SK-N-MC (cell line): ENCODE measurements at regions not wholly inside any gene's neighbourhood (a gene's known extent, or its start where the extent isn't known, plus 50 kb on each side); places are given as distances from the start of the nearest gene placed in this dataset.

Experiments used
- EZH2 ChIP-seq: fragments of 200-600 bp; sonication (generic); IDR thresholded peaks from one replicate; pipeline ENCODE4 v1.6.1; 2017; ENCODE audit warnings: antibody characterized with exemption
- FOXP2 ChIP-seq: optimal IDR thresholded peaks from 2 replicates; pipeline ENCODE3; 2011; ENCODE audit warnings: mild to moderate bottlenecking, moderate library complexity; ENCODE audit not compliant: insufficient read depth; ENCODE audit errors: extremely low read length, control extremely low read depth
- POLR2AphosphoS5 ChIP-seq: IDR thresholded peaks from 2 replicates; pipeline ENCODE4 v1.6.1; 2012; ENCODE audit warnings: mild to moderate bottlenecking, low read depth, low read length, borderline replicate concordance

GRCh38 chr3:107951126-107951525 is 139.7 kb downstream of the CD47 start:
- no peak for TF ChIP-seq EZH2
- no peak for TF ChIP-seq POLR2AphosphoS5
- TF ChIP-seq FOXP2 = no peak
